ENCODE measurements at regions not wholly inside any gene's neighbourhood (a gene's known extent, or its start where the extent isn't known, plus 50 kb on each side); places are given as distances from the start of the nearest gene placed in this dataset.
A peak's percentile ranks its signal among the peaks of the same experiment; 100 is the strongest.

DNA sequence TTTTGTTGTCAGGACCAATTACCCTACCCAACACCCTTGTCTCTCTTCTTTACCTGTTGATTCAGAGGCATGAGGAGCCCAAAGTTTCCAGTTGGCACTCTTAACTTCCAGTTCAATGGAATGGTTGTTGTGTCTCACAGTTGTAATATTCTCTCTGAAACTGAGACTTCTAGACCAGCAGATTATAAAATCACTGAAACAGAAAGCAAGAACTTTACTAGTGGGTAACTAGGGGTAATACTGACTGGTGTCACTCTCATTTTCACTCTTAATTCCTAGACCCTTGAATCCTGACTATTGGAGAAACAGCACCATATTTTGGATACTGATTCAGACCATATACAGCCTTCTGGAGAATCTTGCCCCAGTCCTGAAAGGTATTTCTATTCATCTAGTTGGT lies 140.2 kb upstream of the MMS22L start:
- Histone ChIP-seq H3K27ac (no peak overlapping the region), H3K9me3 (ENCODE audit: low read depth) (no peaks in the 10 kb centered on the region)
- in situ Hi-C loops (cut with MboI), result no loop called here

DNA sequence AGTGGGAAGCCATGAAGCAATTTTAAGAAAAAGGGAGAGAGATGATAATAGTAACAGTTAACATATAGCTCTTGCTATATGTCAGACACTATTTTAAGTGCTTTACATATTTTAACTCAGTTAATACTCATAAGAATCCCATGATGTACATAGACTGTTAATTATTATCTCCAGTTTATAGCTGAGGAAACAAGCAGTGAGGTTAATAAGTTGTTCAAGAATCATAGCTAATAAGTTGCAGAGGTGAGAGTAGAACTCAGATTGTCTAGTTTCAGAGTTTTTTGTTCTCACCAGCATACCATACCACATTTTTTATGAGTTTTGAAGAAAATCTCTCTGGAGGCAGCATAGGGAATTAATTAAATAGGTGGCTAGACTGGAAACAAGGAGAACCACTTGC lies 144.6 kb upstream of the MMS22L start:
- H2AFZ ChIP-seq, result no peak overlapping the region
- no peak for DNase-seq
- H3K4me1 ChIP-seq (ENCODE audit: insufficient read depth), result no peaks in the 10 kb centered on the region
- no peak overlapping the region for H3K9ac ChIP-seq
- H4K20me1 ChIP-seq (ENCODE audit: insufficient read depth), result no peaks in the 10 kb centered on the region
- no peaks in the 10 kb centered on the region for H3K9me3 ChIP-seq (ENCODE audit: low read depth)
- H3K9me2 ChIP-seq (ENCODE audit: insufficient read depth), result no peaks in the 10 kb centered on the region
- no peaks in the 10 kb centered on the region for H3K79me2 ChIP-seq (ENCODE audit: insufficient read depth)
- H3K4me3 ChIP-seq, result no peak overlapping the region
- TF ChIP-seq EZH2phosphoT487 (IDR thresholded peaks at IDR 0.05; ENCODE audit: insufficient read depth, low read depth), result no peak
- TF ChIP-seq EZH2 (IDR thresholded peaks at IDR 0.05; ENCODE audit: insufficient read depth, poor library complexity, severe bottlenecking), result no peak
- in situ Hi-C loops (cut with MboI), result no loop called here
- H3K36me3 ChIP-seq (ENCODE audit: low read depth), result no peaks in the 10 kb centered on the region
- H3K27ac ChIP-seq, result no peak overlapping the region
- H3K27me3 ChIP-seq (replicated peaks; ENCODE audit: insufficient read depth), result peaks cover 4% of the 10 kb centered on the region; the same call in 1 of the 2 replicates
- no peaks in the 10 kb centered on the region for H3F3A ChIP-seq (ENCODE audit: insufficient read depth)
- H3K4me2 ChIP-seq (ENCODE audit: unreplicated experiment), result no peak overlapping the region

More for the DNA sequence above, 140.2 kb upstream of the MMS22L start:
- no peaks in the 10 kb centered on the region for H3F3A ChIP-seq (ENCODE audit: insufficient read depth)
- TF ChIP-seq EZH2phosphoT487 (IDR thresholded peaks at IDR 0.05; ENCODE audit: insufficient read depth, low read depth), result no peak
- TF ChIP-seq EZH2 (IDR thresholded peaks at IDR 0.05; ENCODE audit: insufficient read depth, poor library complexity, severe bottlenecking), result no peak
- no peak overlapping the region for H3K9ac ChIP-seq
- no peaks in the 10 kb centered on the region for H3K79me2 ChIP-seq (ENCODE audit: insufficient read depth)
- H3K4me3 ChIP-seq, result no peak overlapping the region
- no peaks in the 10 kb centered on the region for H3K27me3 ChIP-seq (replicated peaks; ENCODE audit: insufficient read depth)
- DNase-seq, result no peak
- H3K4me2 ChIP-seq (ENCODE audit: unreplicated experiment), result no peak overlapping the region
- no peaks in the 10 kb centered on the region for H3K9me2 ChIP-seq (ENCODE audit: insufficient read depth)
- H3K36me3 ChIP-seq (ENCODE audit: low read depth), result no peaks in the 10 kb centered on the region
- no peaks in the 10 kb centered on the region for H4K20me1 ChIP-seq (ENCODE audit: insufficient read depth)
- H2AFZ ChIP-seq, result no peak overlapping the region
- no peaks in the 10 kb centered on the region for H3K4me1 ChIP-seq (ENCODE audit: insufficient read depth)

DNA sequence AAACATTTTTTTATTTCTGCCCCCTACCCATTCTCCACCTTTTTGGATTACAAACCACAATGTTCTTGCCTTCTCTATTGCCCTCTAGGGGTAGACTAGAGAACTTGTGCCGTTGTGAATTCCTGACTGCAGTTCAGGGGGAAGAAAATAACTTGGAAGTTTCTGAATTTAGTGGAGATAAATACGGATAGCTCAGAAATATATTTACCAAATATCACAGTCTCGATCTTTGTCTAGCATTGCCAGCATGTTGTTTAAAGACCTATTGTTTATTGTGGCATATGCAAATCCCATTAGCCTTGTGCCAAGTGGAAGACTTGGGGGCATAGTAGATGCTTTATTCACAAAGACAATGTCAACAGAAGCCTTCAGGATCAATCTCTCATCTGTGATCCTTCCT lies 154.1 kb upstream of the MMS22L start:
- Histone ChIP-seq H4K20me1 (ENCODE audit: insufficient read depth) (no peaks in the 10 kb centered on the region), H3K9me2 (ENCODE audit: insufficient read depth) (no peaks in the 10 kb centered on the region), H3K4me1 (ENCODE audit: insufficient read depth) (no peaks in the 10 kb centered on the region), H3K36me3 (ENCODE audit: low read depth) (no peaks in the 10 kb centered on the region), H3F3A (ENCODE audit: insufficient read depth) (no peaks in the 10 kb centered on the region), H3K9ac (no peak overlapping the region), H3K79me2 (ENCODE audit: insufficient read depth) (no peaks in the 10 kb centered on the region), H3K4me2 (ENCODE audit: unreplicated experiment) (no peak overlapping the region), H2AFZ (no peak overlapping the region), H3K27ac (no peak overlapping the region), H3K4me3 (no peak overlapping the region), H3K9me3 (ENCODE audit: low read depth) (no peaks in the 10 kb centered on the region), H3K27me3 (replicated peaks; ENCODE audit: insufficient read depth) (0 out of 2 replicates have a peak, but pooled peaks cover 8% of the 10 kb centered on the region)
- TF ChIP-seq EZH2 (IDR thresholded peaks at IDR 0.05; ENCODE audit: insufficient read depth, poor library complexity, severe bottlenecking) (no peak), EZH2phosphoT487 (IDR thresholded peaks at IDR 0.05; ENCODE audit: insufficient read depth, low read depth) (no peak)
- peak; percentile 62 for DNase-seq
- 18% methylated on average over 3 of the region's 3 CpGs for WGBS, 2 experiments (ENCODE audit: low coverage in 1 of 2, low lambda C conversion rate in 2 of 2, missing lambda C conversion rate in 2 of 2)
- in situ Hi-C loops (cut with MboI), result no loop called here

DNA sequence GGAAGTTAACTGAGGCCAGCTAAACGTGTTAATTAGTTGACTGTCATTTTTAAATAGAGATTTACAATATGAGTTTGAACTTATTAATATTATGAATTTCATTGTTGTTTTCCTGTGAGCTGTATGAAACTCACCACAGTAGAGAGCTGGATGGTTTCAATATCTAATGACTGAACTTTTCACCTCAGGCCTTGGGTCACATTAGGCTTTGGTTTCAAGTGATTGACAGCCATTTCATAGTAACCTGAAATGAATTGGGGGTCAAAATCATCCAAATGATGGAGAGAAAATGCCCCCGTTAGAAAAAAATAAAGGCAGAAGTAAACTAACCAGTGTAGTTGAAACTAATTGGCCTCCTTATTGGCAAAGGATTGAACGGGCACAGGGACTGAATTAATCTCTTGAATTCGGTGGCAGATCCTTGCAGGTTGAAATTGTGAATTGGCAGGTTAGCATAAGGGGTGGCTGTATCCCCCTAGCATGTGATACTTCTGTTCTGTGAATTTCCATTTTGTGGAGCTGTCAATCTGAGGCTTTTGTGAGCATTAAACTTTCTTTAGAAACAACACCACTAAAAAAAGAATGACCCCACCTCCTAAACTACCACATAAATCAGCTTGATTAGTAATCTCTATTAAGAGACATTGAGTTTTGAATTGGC lies 155.1 kb upstream of the MMS22L start:
- Histone ChIP-seq H3K4me3 (no peak overlapping the region), H2AFZ (no peak overlapping the region), H3K9ac (no peak overlapping the region), H3F3A (ENCODE audit: insufficient read depth) (no peaks in the 10 kb centered on the region), H3K27me3 (replicated peaks; ENCODE audit: insufficient read depth) (no peaks in the 10 kb centered on the region), H3K4me1 (ENCODE audit: insufficient read depth) (no peaks in the 10 kb centered on the region), H3K79me2 (ENCODE audit: insufficient read depth) (no peaks in the 10 kb centered on the region), H4K20me1 (ENCODE audit: insufficient read depth) (no peaks in the 10 kb centered on the region), H3K9me3 (ENCODE audit: low read depth) (no peaks in the 10 kb centered on the region), H3K36me3 (ENCODE audit: low read depth) (no peaks in the 10 kb centered on the region), H3K9me2 (ENCODE audit: insufficient read depth) (no peaks in the 10 kb centered on the region), H3K4me2 (ENCODE audit: unreplicated experiment) (no peak overlapping the region), H3K27ac (no peak overlapping the region)
- TF ChIP-seq EZH2phosphoT487 (IDR thresholded peaks at IDR 0.05; ENCODE audit: insufficient read depth, low read depth) (no peak), EZH2 (IDR thresholded peaks at IDR 0.05; ENCODE audit: insufficient read depth, poor library complexity, severe bottlenecking) (no peak)
- in situ Hi-C loops (cut with MboI), result no loop called here
- 52 to 58% methylated on average over 4 of the region's 4 CpGs for WGBS, 2 experiments (ENCODE audit: low coverage in 1 of 2, low lambda C conversion rate in 2 of 2, missing lambda C conversion rate in 2 of 2)
- no peak for DNase-seq

All from GM23248 (cell line).